Spleen (tissue), 7 donors: ENCODE measurements at regions not wholly inside any gene's neighbourhood (a gene's known extent, or its start where the extent isn't known, plus 50 kb on each side); places are given as distances from the start of the nearest gene placed in this dataset.

ENCODE experiments used
- CTCF ChIP-seq, 11 experiments: fragments of 200-600 bp in 7 of 11; fragments of 450-650 bp in 4 of 11; sonication (generic) in 4 of 11; IDR thresholded peaks in 8 of 11; conservative IDR thresholded peaks in 3 of 11; 1 replicate in 7 of 11; 2 replicates in 4 of 11; pipeline versions ENCODE4 v1.4.0 to v1.8.0; 2016 to 2021; ENCODE audit warnings: antibody characterized with exemption in 11 of 11, inconsistent platforms in 4 of 11, mild to moderate bottlenecking in 1 of 11
- POLR2A ChIP-seq, 3 donors: fragments of 450-650 bp; IDR thresholded peaks; one replicate each; pipeline ENCODE4 v1.5.1; 2017; ENCODE audit warnings: antibody characterized with exemption in 3 of 3, mild to moderate bottlenecking in 1 of 3
- donor health status: DM: no; HTN: no; CAD: no; lungs with moderate emphysema.
- donor health status: DM: no; HTN: no; CAD: no.
- donor health status: DM: no; HTN: no; CAD: no.

GRCh38 chr5:144864118-144864517, 693.4 kb downstream of the KCTD16 start:
- TF ChIP-seq CTCF (IDR thresholded peaks at IDR 0.05 in 8 of 11, conservative IDR thresholded peaks at IDR 0.05 in 3 of 11) = no peak
- TF ChIP-seq POLR2A (IDR thresholded peaks at IDR 0.05) = no peak
